ENCODE measurements at regions not wholly inside any gene's neighbourhood (a gene's known extent, or its start where the extent isn't known, plus 50 kb on each side); places are given as distances from the start of the nearest gene placed in this dataset.
A peak's percentile ranks its signal among the peaks of the same experiment; 100 is the strongest.

- H3K27ac Mint-ChIP-seq: no peak overlapping the region
- H3K27me3 Mint-ChIP-seq: peaks cover 9% of the 10 kb centered on the region
- Histone ChIP-seq H3K4me3 (ENCODE audit: low read depth, low read length) (no peak overlapping the region), H3K4me1 (ENCODE audit: control insufficient read depth, insufficient read depth, low read length, poor library complexity, severe bottlenecking) (no peaks in the 10 kb centered on the region), H3K9me3 (ENCODE audit: control insufficient read depth in 2 of 2, low read length in 2 of 2) (peaks cover 5 to 14% of the 10 kb centered on the region in 2 experiments), H3K36me3 (ENCODE audit: control insufficient read depth, insufficient read depth, low read length) (no peaks in the 10 kb centered on the region), H3K27ac (ENCODE audit: insufficient read depth, low read length, poor library complexity, severe bottlenecking) (no peak overlapping the region), H3K27me3 (ENCODE audit: control insufficient read depth, insufficient read depth, low read length) (no peaks in the 10 kb centered on the region)
- peaks cover 5% of the 10 kb centered on the region for H3K36me3 Mint-ChIP-seq
- DNase-seq (no peak), ATAC-seq (ENCODE audit: low read depth in 2 of 2) (no peak)
- H3K4me1 Mint-ChIP-seq: no peaks in the 10 kb centered on the region
- H3K4me3 Mint-ChIP-seq: no peak overlapping the region
- peaks cover 0 to 30% (median 11%) of the 10 kb centered on the region in 7 donors for H3K9me3 Mint-ChIP-seq
Observed at GRCh38 chr13:109636736-109637135, 149.6 kb downstream of the IRS2 start.

GRCh38 chr13:109631069-109631468, 155.3 kb downstream of the IRS2 start:
- H3K27ac ChIP-seq (ENCODE audit: insufficient read depth, low read length, poor library complexity, severe bottlenecking): no peak overlapping the region
- no peaks in the 10 kb centered on the region for H3K4me1 ChIP-seq (ENCODE audit: control insufficient read depth, insufficient read depth, low read length, poor library complexity, severe bottlenecking)
- Mint-ChIP-seq H3K27ac (no peak overlapping the region), H3K4me3 (no peak overlapping the region), H3K36me3 (no peaks in the 10 kb centered on the region), H3K9me3 (peaks cover 3 to 14% (median 5%) of the 10 kb centered on the region in 7 donors), H3K27me3 (no peaks in the 10 kb centered on the region), H3K4me1 (no peaks in the 10 kb centered on the region)
- ATAC-seq (ENCODE audit: low read depth in 2 of 2): no peak
- DNase-seq: no peak
- H3K27me3 ChIP-seq (ENCODE audit: control insufficient read depth, insufficient read depth, low read length): no peaks in the 10 kb centered on the region
- H3K9me3 ChIP-seq (ENCODE audit: control insufficient read depth in 2 of 2, low read length in 2 of 2): no peaks in the 10 kb centered on the region
- H3K4me3 ChIP-seq (ENCODE audit: low read depth, low read length): no peak overlapping the region
- H3K36me3 ChIP-seq (ENCODE audit: control insufficient read depth, insufficient read depth, low read length): no peaks in the 10 kb centered on the region

- H3K4me3 ChIP-seq (ENCODE audit: low read depth, low read length): no peak overlapping the region
- Mint-ChIP-seq H3K27ac (no peak overlapping the region), H3K4me3 (no peak overlapping the region), H3K4me1 (no peaks in the 10 kb centered on the region), H3K27me3 (no peaks in the 10 kb centered on the region), H3K36me3 (no peaks in the 10 kb centered on the region), H3K9me3 (peaks cover 3 to 9% (median 5%) of the 10 kb centered on the region in 7 donors)
- no peak for ATAC-seq (ENCODE audit: low read depth in 2 of 2)
- H3K27ac ChIP-seq (ENCODE audit: insufficient read depth, low read length, poor library complexity, severe bottlenecking): no peak overlapping the region
- H3K9me3 ChIP-seq (ENCODE audit: control insufficient read depth in 2 of 2, low read length in 2 of 2): no peaks in the 10 kb centered on the region
- no peaks in the 10 kb centered on the region for H3K27me3 ChIP-seq (ENCODE audit: control insufficient read depth, insufficient read depth, low read length)
- DNase-seq: no peak
- H3K4me1 ChIP-seq (ENCODE audit: control insufficient read depth, insufficient read depth, low read length, poor library complexity, severe bottlenecking): no peaks in the 10 kb centered on the region
- H3K36me3 ChIP-seq (ENCODE audit: control insufficient read depth, insufficient read depth, low read length): no peaks in the 10 kb centered on the region
Observed at GRCh38 chr13:109630271-109630670, 156.1 kb downstream of the IRS2 start.

DNA sequence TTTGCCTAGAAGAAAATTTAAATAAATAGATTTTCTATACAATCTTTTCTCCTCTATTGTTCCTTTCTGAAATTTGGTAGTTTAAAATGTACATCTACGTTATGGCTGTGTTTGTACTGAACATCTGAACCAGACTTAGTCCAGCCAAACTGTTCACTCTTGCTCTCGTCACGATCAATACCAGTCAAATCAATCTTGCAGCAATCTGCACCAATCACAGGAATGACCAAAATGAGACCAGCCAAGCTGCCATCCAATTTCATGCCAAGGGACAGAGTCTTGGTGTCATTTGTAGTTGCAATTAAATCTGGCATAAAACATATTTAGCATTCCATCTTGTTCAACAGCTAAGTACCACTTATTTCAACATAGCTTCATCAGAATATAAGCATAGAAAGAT, 156.6 kb downstream of the IRS2 start:
- DNase-seq: no peak
- no peak overlapping the region for H3K4me3 Mint-ChIP-seq
- Histone ChIP-seq H3K27ac (ENCODE audit: insufficient read depth, low read length, poor library complexity, severe bottlenecking) (no peak overlapping the region), H3K4me1 (ENCODE audit: control insufficient read depth, insufficient read depth, low read length, poor library complexity, severe bottlenecking) (no peaks in the 10 kb centered on the region), H3K36me3 (ENCODE audit: control insufficient read depth, insufficient read depth, low read length) (no peaks in the 10 kb centered on the region), H3K27me3 (ENCODE audit: control insufficient read depth, insufficient read depth, low read length) (no peaks in the 10 kb centered on the region), H3K9me3 (ENCODE audit: control insufficient read depth in 2 of 2, low read length in 2 of 2) (no peaks in the 10 kb centered on the region), H3K4me3 (ENCODE audit: low read depth, low read length) (no peak overlapping the region)
- H3K27ac Mint-ChIP-seq: no peak overlapping the region
- no peaks in the 10 kb centered on the region for H3K36me3 Mint-ChIP-seq
- ATAC-seq (ENCODE audit: low read depth in 2 of 2): no peak
- H3K27me3 Mint-ChIP-seq: no peaks in the 10 kb centered on the region
- no peaks in the 10 kb centered on the region for H3K4me1 Mint-ChIP-seq
- H3K9me3 Mint-ChIP-seq: peaks cover 2 to 8% (median 4%) of the 10 kb centered on the region in 7 donors

- Mint-ChIP-seq H3K27me3 (no peaks in the 10 kb centered on the region), H3K4me3 (no peak overlapping the region), H3K36me3 (no peaks in the 10 kb centered on the region)
Observed at GRCh38 chr13:109628251-109628699, 158.1 kb downstream of the IRS2 start.

DNA sequence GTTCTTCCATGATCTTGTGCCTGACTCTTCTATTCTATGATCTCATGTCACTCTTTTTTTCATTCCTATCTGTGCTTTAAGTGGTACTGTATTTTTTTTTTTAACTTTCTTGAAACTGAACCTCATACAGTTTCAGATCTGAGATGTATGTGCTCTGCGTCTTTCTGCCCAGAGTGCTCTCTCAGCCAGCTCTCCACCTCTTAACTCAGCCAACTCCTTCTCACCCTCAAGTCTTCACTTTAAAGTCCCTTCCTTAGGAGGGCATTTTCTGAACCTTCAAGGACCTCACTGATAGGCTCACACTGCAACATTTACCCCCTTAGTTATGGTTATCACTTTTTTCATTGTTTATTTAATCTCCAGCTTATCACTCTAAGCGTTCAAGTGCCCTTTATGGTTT, 158.7 kb downstream of the IRS2 start:
- Histone ChIP-seq H3K36me3 (ENCODE audit: control insufficient read depth, insufficient read depth, low read length) (no peaks in the 10 kb centered on the region), H3K9me3 (ENCODE audit: control insufficient read depth in 2 of 2, low read length in 2 of 2) (no peaks in the 10 kb centered on the region), H3K4me3 (ENCODE audit: low read depth, low read length) (no peak overlapping the region), H3K27ac (ENCODE audit: insufficient read depth, low read length, poor library complexity, severe bottlenecking) (no peak overlapping the region), H3K4me1 (ENCODE audit: control insufficient read depth, insufficient read depth, low read length, poor library complexity, severe bottlenecking) (no peaks in the 10 kb centered on the region), H3K27me3 (ENCODE audit: control insufficient read depth, insufficient read depth, low read length) (no peaks in the 10 kb centered on the region)
- Mint-ChIP-seq H3K9me3 (peaks cover 0 to 4% (median 3%) of the 10 kb centered on the region in 7 donors), H3K4me1 (no peaks in the 10 kb centered on the region), H3K27me3 (no peaks in the 10 kb centered on the region), H3K4me3 (no peak overlapping the region), H3K36me3 (no peaks in the 10 kb centered on the region), H3K27ac (no peak overlapping the region)
- DNase-seq: no peak
- ATAC-seq (ENCODE audit: low read depth in 2 of 2): no peak

More at GRCh38 chr13:109628251-109628699, 158.1 kb downstream of the IRS2 start:
- H3K27ac Mint-ChIP-seq: no peak overlapping the region
- H3K4me1 ChIP-seq (ENCODE audit: control insufficient read depth, insufficient read depth, low read length, poor library complexity, severe bottlenecking): no peaks in the 10 kb centered on the region
- H3K4me1 Mint-ChIP-seq: no peaks in the 10 kb centered on the region
- no peaks in the 10 kb centered on the region for H3K9me3 ChIP-seq (ENCODE audit: control insufficient read depth in 2 of 2, low read length in 2 of 2)
- no peaks in the 10 kb centered on the region for H3K27me3 ChIP-seq (ENCODE audit: control insufficient read depth, insufficient read depth, low read length)
- H3K27ac ChIP-seq (ENCODE audit: insufficient read depth, low read length, poor library complexity, severe bottlenecking): no peak overlapping the region
- DNase-seq (no peak), ATAC-seq (ENCODE audit: low read depth in 2 of 2) (no peak)
- peaks cover 2 to 8% (median 4%) of the 10 kb centered on the region in 7 donors for H3K9me3 Mint-ChIP-seq
- H3K36me3 ChIP-seq (ENCODE audit: control insufficient read depth, insufficient read depth, low read length): no peaks in the 10 kb centered on the region
- no peak overlapping the region for H3K4me3 ChIP-seq (ENCODE audit: low read depth, low read length)

DNA sequence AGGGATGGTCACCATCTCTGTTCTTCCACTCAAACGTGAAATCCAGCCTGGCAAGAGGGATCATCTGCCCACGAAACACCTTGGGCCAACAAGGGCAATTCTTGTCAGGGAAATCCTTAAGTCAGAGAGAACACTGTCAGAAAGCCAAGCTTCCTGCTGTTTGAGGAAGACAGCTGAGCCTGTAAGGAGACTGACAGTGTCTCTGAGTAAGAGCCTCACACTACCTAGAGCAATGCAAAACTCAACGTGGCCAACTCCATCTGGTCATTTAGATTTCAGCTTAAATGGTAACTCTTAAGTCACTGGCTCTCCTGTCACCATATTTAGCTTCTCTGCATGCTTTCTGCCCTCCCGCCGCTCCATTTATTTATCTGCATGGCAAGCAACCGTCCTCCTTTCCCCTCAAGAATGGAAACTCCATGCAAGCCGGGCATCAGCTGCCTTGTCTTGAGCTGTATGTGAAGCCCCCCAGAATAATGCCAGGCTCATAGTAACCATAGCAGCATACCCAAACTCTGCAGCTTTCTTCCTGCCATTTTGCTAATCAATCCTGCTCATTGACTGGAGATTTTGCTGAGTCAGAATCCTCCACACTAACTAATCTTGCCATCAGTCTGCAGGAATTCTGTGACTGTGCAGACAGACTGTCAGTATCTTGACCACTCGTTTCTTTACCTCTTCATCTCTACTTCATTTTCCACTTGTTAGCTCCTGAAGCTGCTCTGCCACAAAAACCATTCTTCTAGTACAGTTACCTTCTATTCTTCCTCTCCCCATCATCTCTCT, 159.8 kb downstream of the IRS2 start:
- ATAC-seq (ENCODE audit: low read depth in 2 of 2) (no peak), DNase-seq (no peak)
- Histone ChIP-seq H3K27me3 (ENCODE audit: control insufficient read depth, insufficient read depth, low read length) (no peaks in the 10 kb centered on the region), H3K36me3 (ENCODE audit: control insufficient read depth, insufficient read depth, low read length) (no peaks in the 10 kb centered on the region), H3K4me3 (ENCODE audit: low read depth, low read length) (no peak overlapping the region), H3K27ac (ENCODE audit: insufficient read depth, low read length, poor library complexity, severe bottlenecking) (no peak overlapping the region), H3K9me3 (ENCODE audit: control insufficient read depth in 2 of 2, low read length in 2 of 2) (no peaks in the 10 kb centered on the region), H3K4me1 (ENCODE audit: control insufficient read depth, insufficient read depth, low read length, poor library complexity, severe bottlenecking) (no peaks in the 10 kb centered on the region)
- peaks cover 0 to 4% (median 3%) of the 10 kb centered on the region in 7 donors for H3K9me3 Mint-ChIP-seq
- H3K27ac Mint-ChIP-seq: no peak overlapping the region
- H3K27me3 Mint-ChIP-seq: no peaks in the 10 kb centered on the region
- no peaks in the 10 kb centered on the region for H3K36me3 Mint-ChIP-seq
- H3K4me1 Mint-ChIP-seq: no peaks in the 10 kb centered on the region
- peak overlapping the region in 1 of 4 donors; percentile 44 for H3K4me3 Mint-ChIP-seq

DNA sequence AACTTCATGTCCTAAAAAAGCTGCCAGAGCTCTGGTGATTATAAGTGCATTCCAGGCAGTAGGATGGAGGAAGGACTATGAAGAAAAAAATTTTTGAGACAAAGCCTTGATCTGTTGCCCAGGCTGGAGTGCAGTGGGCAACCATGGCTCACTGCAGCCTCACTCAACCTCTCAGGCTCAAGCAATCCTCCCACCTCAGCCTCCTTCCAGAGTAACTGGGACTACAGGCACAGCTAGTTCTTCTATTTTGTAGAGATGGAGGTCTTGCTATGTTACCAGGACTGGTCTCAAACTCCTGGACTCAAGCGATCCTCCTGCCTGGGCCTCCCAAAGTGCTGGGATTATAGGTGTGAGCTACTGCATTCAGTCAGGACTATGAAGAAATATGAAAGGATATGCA, 161.2 kb downstream of the IRS2 start:
- Histone ChIP-seq H3K36me3 (ENCODE audit: control insufficient read depth, insufficient read depth, low read length) (no peaks in the 10 kb centered on the region), H3K4me3 (ENCODE audit: low read depth, low read length) (no peak overlapping the region), H3K27ac (ENCODE audit: insufficient read depth, low read length, poor library complexity, severe bottlenecking) (no peak overlapping the region), H3K27me3 (ENCODE audit: control insufficient read depth, insufficient read depth, low read length) (no peaks in the 10 kb centered on the region), H3K4me1 (ENCODE audit: control insufficient read depth, insufficient read depth, low read length, poor library complexity, severe bottlenecking) (no peaks in the 10 kb centered on the region), H3K9me3 (ENCODE audit: control insufficient read depth in 2 of 2, low read length in 2 of 2) (no peaks in the 10 kb centered on the region)
- H3K9me3 Mint-ChIP-seq: peaks cover 0 to 4% (median 0%) of the 10 kb centered on the region in 7 donors
- ATAC-seq (ENCODE audit: low read depth in 2 of 2): no peak
- no peak overlapping the region for H3K27ac Mint-ChIP-seq
- no peak overlapping the region for H3K4me3 Mint-ChIP-seq
- H3K36me3 Mint-ChIP-seq: no peaks in the 10 kb centered on the region
- DNase-seq: no peak
- no peaks in the 10 kb centered on the region for H3K27me3 Mint-ChIP-seq
- H3K4me1 Mint-ChIP-seq: no peaks in the 10 kb centered on the region

Measured in CD4-positive, CD25-positive, alpha-beta regulatory T cell (primary cell).